Glutamatergic neuron (in vitro differentiated cells): ENCODE measurements at regions not wholly inside any gene's neighbourhood (a gene's known extent, or its start where the extent isn't known, plus 50 kb on each side); places are given as distances from the start of the nearest gene placed in this dataset.

Experiments used
- DNase-seq: peaks from one replicate; pipeline ENCODE4 v3.0.0; 2022
- H3K27ac Mint-ChIP-seq: one replicate; pipeline ENCODE4 v1.8.0; 2020; ENCODE audit warnings: mild to moderate bottlenecking, mixed read lengths, inconsistent platforms; ENCODE audit not compliant: unreplicated experiment
- H3K27me3 Mint-ChIP-seq: one replicate; pipeline ENCODE4 v1.8.0; 2020; ENCODE audit warnings: mild to moderate bottlenecking, moderate library complexity, mixed read lengths, inconsistent platforms; ENCODE audit not compliant: unreplicated experiment
- H3K36me3 Mint-ChIP-seq: one replicate; pipeline ENCODE4 v1.8.0; 2020; ENCODE audit warnings: mild to moderate bottlenecking, mixed read lengths, inconsistent platforms; ENCODE audit not compliant: unreplicated experiment
- H3K4me1 Mint-ChIP-seq: one replicate; pipeline ENCODE4 v1.8.0; 2020; ENCODE audit warnings: mild to moderate bottlenecking, low read depth, mixed read lengths, inconsistent platforms; ENCODE audit not compliant: unreplicated experiment
- H3K4me3 Mint-ChIP-seq: one replicate; pipeline ENCODE4 v1.8.0; 2020; ENCODE audit warnings: mild to moderate bottlenecking, mixed read lengths, inconsistent platforms; ENCODE audit not compliant: unreplicated experiment
- H3K9me3 Mint-ChIP-seq: one replicate; pipeline ENCODE4 v1.8.0; 2020; ENCODE audit warnings: mild to moderate bottlenecking, moderate library complexity, mixed read lengths, inconsistent platforms; ENCODE audit not compliant: unreplicated experiment
- CTCF ChIP-seq: fragments of 200-600 bp; sonication (generic); IDR thresholded peaks from one replicate; pipeline ENCODE4 v1.5.0; 2021; ENCODE audit not compliant: partially characterized antibody, unreplicated experiment

- DNase-seq: no peak
- Mint-ChIP-seq H3K36me3 (no peaks in the 10 kb centered on the region), H3K4me3 (no peak overlapping the region), H3K9me3 (no peaks in the 10 kb centered on the region), H3K27ac (peak overlapping the region; percentile 13), H3K27me3 (no peaks in the 10 kb centered on the region), H3K4me1 (peaks cover 18% of the 10 kb centered on the region)
- TF ChIP-seq CTCF: no peak
Measured at GRCh38 chr2:167862782-167863181, 384.6 kb downstream of the STK39 start.

GRCh38 chr2:167862296-167862695 is 385.1 kb downstream of the STK39 start:
- Mint-ChIP-seq H3K4me1 (peaks cover 18% of the 10 kb centered on the region), H3K9me3 (no peaks in the 10 kb centered on the region), H3K27me3 (no peaks in the 10 kb centered on the region), H3K4me3 (no peak overlapping the region), H3K36me3 (no peaks in the 10 kb centered on the region), H3K27ac (no peak overlapping the region)
- TF ChIP-seq CTCF: no peak
- no peak for DNase-seq

- no peaks in the 10 kb centered on the region for H3K27me3 Mint-ChIP-seq
- no peak for DNase-seq
- TF ChIP-seq CTCF: no peak
- H3K4me3 Mint-ChIP-seq: no peak overlapping the region
- peaks cover 18% of the 10 kb centered on the region for H3K4me1 Mint-ChIP-seq
- no peaks in the 10 kb centered on the region for H3K9me3 Mint-ChIP-seq
- no peak overlapping the region for H3K27ac Mint-ChIP-seq
- H3K36me3 Mint-ChIP-seq: no peaks in the 10 kb centered on the region
Measured at GRCh38 chr2:167861574-167862193, 385.7 kb downstream of the STK39 start.

- H3K9me3 Mint-ChIP-seq: no peaks in the 10 kb centered on the region
- peaks cover 18% of the 10 kb centered on the region for H3K4me1 Mint-ChIP-seq
- no peaks in the 10 kb centered on the region for H3K36me3 Mint-ChIP-seq
- no peaks in the 10 kb centered on the region for H3K27me3 Mint-ChIP-seq
- no peak overlapping the region for H3K27ac Mint-ChIP-seq
- H3K4me3 Mint-ChIP-seq: no peak overlapping the region
- no peak for TF ChIP-seq CTCF
- DNase-seq: no peak
Measured at GRCh38 chr2:167860082-167860481, 387.3 kb downstream of the STK39 start.

GRCh38 chr2:167859676-167860075 is 387.7 kb downstream of the STK39 start:
- H3K4me1 Mint-ChIP-seq: peaks cover 18% of the 10 kb centered on the region
- DNase-seq: no peak
- H3K4me3 Mint-ChIP-seq: no peak overlapping the region
- H3K27ac Mint-ChIP-seq: no peak overlapping the region
- H3K9me3 Mint-ChIP-seq: no peaks in the 10 kb centered on the region
- H3K36me3 Mint-ChIP-seq: no peaks in the 10 kb centered on the region
- no peak for TF ChIP-seq CTCF
- H3K27me3 Mint-ChIP-seq: no peaks in the 10 kb centered on the region
